Neuronal stem cell (in vitro differentiated cells): ENCODE measurements at regions not wholly inside any gene's neighbourhood (a gene's known extent, or its start where the extent isn't known, plus 50 kb on each side); places are given as distances from the start of the nearest gene placed in this dataset.

Source experiments
- DNase-seq: peaks from one replicate; pipeline ENCODE4 v3.0.0-alpha.2; 2013; ENCODE audit warnings: low spot score
- H2AFZ ChIP-seq: one replicate; pipeline ENCODE4 v1.6.1; 2013; ENCODE audit warnings: mild to moderate bottlenecking, low read length, inconsistent platforms
- H2AK5ac ChIP-seq: 2 replicates; pipeline ENCODE4 v1.6.1; 2013; ENCODE audit warnings: low read depth, mild to moderate bottlenecking, inconsistent platforms, low read length, moderate library complexity, mixed read lengths
- H2BK120ac ChIP-seq: 2 replicates; pipeline ENCODE4 v1.6.1; 2013; ENCODE audit warnings: low read depth, mild to moderate bottlenecking, inconsistent platforms, low read length, moderate library complexity, mixed read lengths
- H2BK12ac ChIP-seq: one replicate; pipeline ENCODE4 v1.6.1; 2013; ENCODE audit warnings: low read length, inconsistent platforms
- H2BK15ac ChIP-seq: 2 replicates; pipeline ENCODE4 v1.6.1; 2013; ENCODE audit warnings: mild to moderate bottlenecking, low read length, inconsistent platforms, mixed read lengths
- H2BK5ac ChIP-seq: one replicate; pipeline ENCODE4 v1.6.1; 2013; ENCODE audit warnings: inconsistent platforms, mild to moderate bottlenecking, low read length, moderate library complexity
- H3K14ac ChIP-seq: one replicate; pipeline ENCODE4 v1.6.1; 2013; ENCODE audit warnings: low read length, inconsistent platforms
- H3K18ac ChIP-seq: 2 replicates; pipeline ENCODE4 v1.6.1; 2013; ENCODE audit warnings: low read length, inconsistent platforms
- H3K23ac ChIP-seq: 2 replicates; pipeline ENCODE4 v1.6.1; 2013; ENCODE audit warnings: low read depth, mild to moderate bottlenecking, mixed read lengths, low read length, inconsistent platforms; ENCODE audit not compliant: poor library complexity
- H3K27ac ChIP-seq: replicated peaks from 3 replicates; pipeline ENCODE4 v1.5.1; 2013; ENCODE audit warnings: low read length, inconsistent platforms
- H3K27me3 ChIP-seq, 3 experiments: 2 replicates each; pipeline ENCODE4 v1.6.1; 2013; ENCODE audit warnings: low read length in 3 of 3, mild to moderate bottlenecking in 2 of 3, inconsistent platforms in 1 of 3, low read depth in 1 of 3, mixed read lengths in 1 of 3, moderate library complexity in 1 of 3; ENCODE audit not compliant: control insufficient read depth in 3 of 3, insufficient read depth in 3 of 3
- H3K36me3 ChIP-seq, 2 donors: replicated peaks in 1 of 2; 2 replicates each; pipeline ENCODE4 v1.6.1; 2013; ENCODE audit warnings: low read length in 2 of 2; ENCODE audit not compliant: control insufficient read depth in 2 of 2, insufficient read depth in 2 of 2
- H3K4ac ChIP-seq: 2 replicates; pipeline ENCODE4 v1.6.1; 2013; ENCODE audit warnings: inconsistent platforms, mild to moderate bottlenecking, low read length, moderate library complexity
- H3K4me1 ChIP-seq, 2 donors: 1 replicate in 1 of 2; 2 replicates in 1 of 2; pipeline ENCODE4 v1.6.1; 2013; ENCODE audit warnings: low read length in 2 of 2, low read depth in 1 of 2; ENCODE audit not compliant: control insufficient read depth in 2 of 2, insufficient read depth in 1 of 2
- H3K4me2 ChIP-seq: one replicate; pipeline ENCODE4 v1.6.1; 2013; ENCODE audit warnings: mild to moderate bottlenecking, low read length, inconsistent platforms; ENCODE audit not compliant: insufficient read depth, poor library complexity, severe bottlenecking
- H3K4me3 ChIP-seq, 2 donors: 2 replicates each; pipeline ENCODE4 v1.5.1; 2013; ENCODE audit warnings: low read length in 2 of 2, mild to moderate bottlenecking in 2 of 2, inconsistent platforms in 1 of 2, moderate library complexity in 1 of 2
- H3K79me1 ChIP-seq: one replicate; pipeline ENCODE4 v1.6.1; 2013; ENCODE audit warnings: low read depth, mild to moderate bottlenecking, inconsistent platforms, low read length, moderate library complexity
- H3K9ac ChIP-seq: one replicate; pipeline ENCODE4 v1.6.1; 2013; ENCODE audit warnings: mild to moderate bottlenecking, low read depth, low read length, inconsistent platforms; ENCODE audit not compliant: poor library complexity
- H3K9me3 ChIP-seq, 2 donors: replicated peaks in 1 of 2; 2 replicates each; pipeline versions ENCODE3 to v1.6.1; 2013; ENCODE audit warnings: low read length in 2 of 2, mild to moderate bottlenecking in 2 of 2, inconsistent platforms in 1 of 2, low read depth in 1 of 2, mixed read lengths in 1 of 2, moderate library complexity in 1 of 2; ENCODE audit not compliant: control insufficient read depth in 2 of 2, insufficient read depth in 1 of 2
- H4K8ac ChIP-seq: one replicate; pipeline ENCODE4 v1.6.1; 2013; ENCODE audit warnings: low read depth, mild to moderate bottlenecking, inconsistent platforms, low read length, moderate library complexity
- H4K91ac ChIP-seq: one replicate; pipeline ENCODE4 v1.6.1; 2013; ENCODE audit warnings: low read length, low read depth, mild to moderate bottlenecking, inconsistent platforms; ENCODE audit not compliant: poor library complexity
- WGBS, 2 donors: extraction: QIAGEN DNeasy Blood & Tissue Kit; methylation state at CpG; one replicate each; pipeline ENCODE4 v1.1.7; 2013; ENCODE audit warnings: missing lambda C conversion rate in 2 of 2, mixed read lengths in 1 of 2; ENCODE audit not compliant: insufficient read length in 2 of 2, insufficient replicate concordance in 1 of 2; ENCODE audit errors: extremely low coverage in 2 of 2; 5-methylcytosine and 5-hydroxymethylcytosine counted together

GRCh38 chr5:42337143-42337542 lies 86.1 kb upstream of the GHR start:
- H3K4me1 ChIP-seq, result no peaks in the 10 kb centered on the region
- H2BK12ac ChIP-seq, result no peak overlapping the region
- H4K91ac ChIP-seq, result no peak overlapping the region
- no peak overlapping the region for H3K4me2 ChIP-seq
- no peak overlapping the region for H3K4me3 ChIP-seq
- no peak overlapping the region for H3K27ac ChIP-seq
- no peak overlapping the region for H2AFZ ChIP-seq
- no peak for DNase-seq
- H2BK120ac ChIP-seq, result no peak overlapping the region
- H2AK5ac ChIP-seq, result no peak overlapping the region
- no peaks in the 10 kb centered on the region for H3K27me3 ChIP-seq
- no peak overlapping the region for H2BK15ac ChIP-seq
- peaks cover 0 to 8% of the 10 kb centered on the region in 2 donors for H3K9me3 ChIP-seq
- no peak overlapping the region for H4K8ac ChIP-seq
- H3K14ac ChIP-seq, result no peak overlapping the region
- H3K79me1 ChIP-seq, result no peaks in the 10 kb centered on the region
- no peak overlapping the region for H2BK5ac ChIP-seq
- no CpG with 5 or more reads among the region's 3 CpGs for WGBS, 2 donors
- no peak overlapping the region for H3K23ac ChIP-seq
- H3K4ac ChIP-seq, result no peak overlapping the region
- no peak overlapping the region for H3K9ac ChIP-seq
- no peak overlapping the region for H3K18ac ChIP-seq
- peaks cover 0 to 2% of the 10 kb centered on the region in 2 donors for H3K36me3 ChIP-seq

- no peak overlapping the region for H2BK5ac ChIP-seq
- H3K4me3 ChIP-seq, result no peak overlapping the region
- H2BK12ac ChIP-seq, result no peak overlapping the region
- H2BK120ac ChIP-seq, result no peak overlapping the region
- H3K27ac ChIP-seq, result no peak overlapping the region
- peaks cover 0 to 2% of the 10 kb centered on the region in 2 donors for H3K36me3 ChIP-seq
- H3K9ac ChIP-seq, result no peak overlapping the region
- H3K14ac ChIP-seq, result no peak overlapping the region
- peaks cover 0 to 8% of the 10 kb centered on the region in 2 donors for H3K9me3 ChIP-seq
- no peak overlapping the region for H3K4ac ChIP-seq
- H3K18ac ChIP-seq, result no peak overlapping the region
- WGBS, 2 donors, result no CpG with 5 or more reads among the region's 3 CpGs
- DNase-seq, result no peak
- no peak overlapping the region for H4K91ac ChIP-seq
- no peaks in the 10 kb centered on the region for H3K79me1 ChIP-seq
- H3K4me1 ChIP-seq, result no peaks in the 10 kb centered on the region
- no peak overlapping the region for H4K8ac ChIP-seq
- H3K27me3 ChIP-seq, result no peaks in the 10 kb centered on the region
- no peak overlapping the region for H2AK5ac ChIP-seq
- no peak overlapping the region for H2BK15ac ChIP-seq
- no peak overlapping the region for H2AFZ ChIP-seq
- H3K4me2 ChIP-seq, result no peak overlapping the region
- no peak overlapping the region for H3K23ac ChIP-seq
Observed at GRCh38 chr5:42337607-42338006, 85.6 kb upstream of the GHR start.

- no peak overlapping the region for H4K8ac ChIP-seq
- no peak overlapping the region for H2BK15ac ChIP-seq
- no peaks in the 10 kb centered on the region for H3K79me1 ChIP-seq
- H2BK12ac ChIP-seq, result no peak overlapping the region
- H3K27me3 ChIP-seq, result no peaks in the 10 kb centered on the region
- peaks cover 0 to 8% of the 10 kb centered on the region in 2 donors for H3K9me3 ChIP-seq
- no peak overlapping the region for H3K27ac ChIP-seq
- no peak overlapping the region for H3K4ac ChIP-seq
- H2BK120ac ChIP-seq, result no peak overlapping the region
- no peak overlapping the region for H3K9ac ChIP-seq
- H2AFZ ChIP-seq, result no peak overlapping the region
- no peak overlapping the region for H3K4me3 ChIP-seq
- H3K14ac ChIP-seq, result no peak overlapping the region
- no peak for DNase-seq
- no peak overlapping the region for H2AK5ac ChIP-seq
- no peak overlapping the region for H4K91ac ChIP-seq
- H3K4me1 ChIP-seq, result no peaks in the 10 kb centered on the region
- H3K4me2 ChIP-seq, result no peak overlapping the region
- H2BK5ac ChIP-seq, result no peak overlapping the region
- H3K23ac ChIP-seq, result no peak overlapping the region
- WGBS, 2 donors, result no CpG with 5 or more reads among the region's 1 CpG
- no peak overlapping the region for H3K18ac ChIP-seq
- H3K36me3 ChIP-seq, result peaks cover 0 to 2% of the 10 kb centered on the region in 2 donors
Observed at GRCh38 chr5:42338136-42338535, 85.1 kb upstream of the GHR start.

- no peak overlapping the region for H4K91ac ChIP-seq
- H2BK12ac ChIP-seq, result no peak overlapping the region
- H4K8ac ChIP-seq, result no peak overlapping the region
- H3K14ac ChIP-seq, result no peak overlapping the region
- no peak overlapping the region for H3K4me2 ChIP-seq
- H3K4me3 ChIP-seq, result no peak overlapping the region
- no peak overlapping the region for H3K9ac ChIP-seq
- H3K36me3 ChIP-seq, result no peaks in the 10 kb centered on the region
- DNase-seq, result no peak
- no CpG with 5 or more reads among the region's 1 CpG for WGBS, 2 donors
- no peak overlapping the region for H2AK5ac ChIP-seq
- no peaks in the 10 kb centered on the region for H3K4me1 ChIP-seq
- H2AFZ ChIP-seq, result no peak overlapping the region
- no peak overlapping the region for H2BK15ac ChIP-seq
- H3K23ac ChIP-seq, result no peak overlapping the region
- H3K4ac ChIP-seq, result no peak overlapping the region
- H3K79me1 ChIP-seq, result no peaks in the 10 kb centered on the region
- H2BK120ac ChIP-seq, result no peak overlapping the region
- H3K18ac ChIP-seq, result no peak overlapping the region
- no peaks in the 10 kb centered on the region for H3K9me3 ChIP-seq
- no peak overlapping the region for H3K27ac ChIP-seq
- no peak overlapping the region for H2BK5ac ChIP-seq
- no peaks in the 10 kb centered on the region for H3K27me3 ChIP-seq
Observed at GRCh38 chr5:42349163-42349562, 74.1 kb upstream of the GHR start.
